GM20000 (cell line): ENCODE measurements at regions not wholly inside any gene's neighbourhood (a gene's known extent, or its start where the extent isn't known, plus 50 kb on each side); places are given as distances from the start of the nearest gene placed in this dataset.

Experiments
- DNase-seq: peaks from one replicate; pipeline ENCODE4 v3.0.0; 2012; ENCODE audit warnings: low spot score
- TF ChIP-seq, protein P1 (sequence below): IDR thresholded peaks from 2 replicates; pipeline ENCODE4 v1.5.1; 2012; ENCODE audit warnings: mild to moderate bottlenecking, control low read depth; ENCODE audit errors: extremely low read depth, missing control alignments

DNA sequence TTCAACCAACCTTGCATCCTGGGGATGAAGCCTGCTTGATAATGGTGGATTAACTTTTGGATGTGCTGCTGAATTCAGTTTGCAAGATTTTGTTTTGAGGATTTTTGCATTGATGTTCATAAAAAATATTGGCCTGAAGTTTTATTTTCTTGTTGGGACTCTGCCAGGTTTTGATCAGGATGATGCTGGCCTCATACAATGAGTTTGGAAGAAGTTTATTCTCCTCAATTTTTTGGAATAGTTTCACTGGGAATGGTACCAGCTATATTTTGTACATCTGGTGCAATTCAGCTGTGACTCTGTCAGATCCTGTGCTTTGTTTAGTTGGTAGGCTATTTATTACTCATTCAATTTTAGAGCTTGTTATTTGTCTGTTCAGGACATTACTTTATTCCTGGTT lies 340.3 kb upstream of the TRAM1L1 start:
- no peak for DNase-seq
- TF ChIP-seq, protein P1, sequence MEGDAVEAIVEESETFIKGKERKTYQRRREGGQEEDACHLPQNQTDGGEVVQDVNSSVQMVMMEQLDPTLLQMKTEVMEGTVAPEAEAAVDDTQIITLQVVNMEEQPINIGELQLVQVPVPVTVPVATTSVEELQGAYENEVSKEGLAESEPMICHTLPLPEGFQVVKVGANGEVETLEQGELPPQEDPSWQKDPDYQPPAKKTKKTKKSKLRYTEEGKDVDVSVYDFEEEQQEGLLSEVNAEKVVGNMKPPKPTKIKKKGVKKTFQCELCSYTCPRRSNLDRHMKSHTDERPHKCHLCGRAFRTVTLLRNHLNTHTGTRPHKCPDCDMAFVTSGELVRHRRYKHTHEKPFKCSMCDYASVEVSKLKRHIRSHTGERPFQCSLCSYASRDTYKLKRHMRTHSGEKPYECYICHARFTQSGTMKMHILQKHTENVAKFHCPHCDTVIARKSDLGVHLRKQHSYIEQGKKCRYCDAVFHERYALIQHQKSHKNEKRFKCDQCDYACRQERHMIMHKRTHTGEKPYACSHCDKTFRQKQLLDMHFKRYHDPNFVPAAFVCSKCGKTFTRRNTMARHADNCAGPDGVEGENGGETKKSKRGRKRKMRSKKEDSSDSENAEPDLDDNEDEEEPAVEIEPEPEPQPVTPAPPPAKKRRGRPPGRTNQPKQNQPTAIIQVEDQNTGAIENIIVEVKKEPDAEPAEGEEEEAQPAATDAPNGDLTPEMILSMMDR, result no peak

DNA sequence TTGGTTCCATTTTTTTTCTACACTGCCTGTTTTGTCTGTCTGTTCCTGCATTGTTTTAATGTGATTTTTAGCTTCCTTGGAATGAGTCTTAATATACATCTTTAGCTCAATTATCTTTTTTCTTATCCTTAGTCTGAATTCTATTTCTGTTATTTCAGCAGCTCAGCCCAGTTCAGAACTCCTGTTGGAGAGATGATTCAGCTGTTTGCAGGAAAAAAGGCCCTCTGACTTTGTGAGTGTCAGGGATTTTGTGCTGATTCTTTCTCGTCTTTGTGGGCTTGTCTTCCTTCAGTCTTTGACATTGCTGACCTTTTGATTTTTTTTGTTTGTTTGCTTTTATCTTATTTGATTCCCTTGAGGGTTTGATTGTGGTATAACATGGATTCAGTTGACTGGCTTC lies 343.2 kb upstream of the TRAM1L1 start:
- DNase-seq, result no peak
- TF ChIP-seq, protein P1, result no peak

DNA sequence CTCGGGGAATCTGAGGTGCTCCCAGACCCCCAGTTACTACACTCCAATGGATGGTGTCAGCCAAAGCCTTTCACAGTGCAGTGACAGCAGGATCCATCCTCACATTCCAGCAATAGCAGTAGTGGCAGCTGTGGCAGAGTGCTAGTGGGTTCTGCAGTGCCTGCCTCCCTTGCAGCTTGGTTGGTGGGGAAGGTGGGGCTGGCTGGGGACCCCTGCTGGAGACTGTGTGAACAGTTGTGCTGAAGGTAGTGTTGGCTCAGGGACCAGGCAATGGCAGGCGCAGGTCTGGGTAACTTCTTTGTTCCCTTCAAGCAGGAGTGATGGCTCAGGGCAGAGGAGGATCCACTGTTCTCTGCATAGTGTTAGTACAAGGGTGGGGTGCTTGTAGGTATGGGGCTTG lies 343.7 kb upstream of the TRAM1L1 start:
- TF ChIP-seq, protein P1, result no peak
- DNase-seq, result no peak

DNA sequence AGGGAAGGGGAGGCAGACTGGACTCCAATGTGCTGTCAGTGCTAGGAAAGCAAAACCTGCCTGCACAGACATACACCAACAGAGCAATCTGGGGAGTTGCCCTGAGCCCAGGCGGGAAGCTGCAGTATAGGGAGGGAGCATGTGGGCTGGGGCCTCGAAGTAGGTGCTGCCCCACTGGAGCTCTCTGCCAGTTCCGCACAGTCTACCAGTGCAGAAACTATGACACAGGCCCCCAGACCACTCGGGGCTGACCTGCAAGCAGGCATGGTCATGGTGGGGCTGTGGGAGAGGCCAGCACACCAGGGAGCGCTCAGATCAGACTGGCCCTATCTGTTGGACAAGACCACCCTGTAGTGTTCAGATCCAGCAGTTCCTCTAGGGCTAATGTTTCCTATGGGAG lies 344.1 kb upstream of the TRAM1L1 start:
- no peak for DNase-seq
- TF ChIP-seq, protein P1, result no peak

DNA sequence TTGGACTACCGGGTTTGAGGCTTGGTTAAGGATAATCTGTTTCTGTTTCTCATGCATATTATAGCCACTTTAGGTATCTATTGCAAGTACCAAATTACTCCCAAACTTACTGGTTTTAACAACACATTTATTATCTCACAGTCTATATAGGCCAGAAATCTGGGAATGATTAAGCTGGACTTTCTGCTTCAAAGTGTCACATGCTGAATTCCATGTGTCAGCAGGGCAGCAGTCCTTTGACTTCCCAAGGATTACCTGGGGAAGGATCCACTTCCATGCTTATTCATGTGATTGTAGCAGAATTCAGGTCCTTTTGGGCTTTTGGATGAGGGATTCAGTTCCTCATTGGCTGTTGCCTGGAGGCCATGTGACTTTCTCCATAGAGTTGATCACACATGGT lies 349.0 kb upstream of the TRAM1L1 start:
- DNase-seq, result no peak
- TF ChIP-seq, protein P1, result no peak

DNA sequence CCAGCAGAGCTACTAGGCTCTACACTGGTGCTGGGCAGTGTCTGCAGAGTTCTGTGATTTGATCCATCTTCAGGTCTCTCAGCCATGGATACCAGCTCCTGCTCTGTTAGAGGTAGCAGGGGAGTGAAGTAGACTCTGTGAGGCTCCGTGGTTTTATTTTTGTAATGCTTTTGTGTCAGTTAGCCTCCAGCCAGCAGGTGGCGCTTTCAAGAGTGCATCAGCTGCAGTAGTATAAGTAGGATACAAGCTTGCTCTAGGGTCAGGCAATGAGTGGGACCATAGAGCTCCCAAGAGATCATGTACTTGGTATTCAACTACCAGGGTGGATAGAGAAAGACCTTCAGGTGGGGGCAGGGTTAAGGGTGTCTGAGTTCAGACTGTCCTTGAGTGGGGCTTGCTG lies 362.5 kb upstream of the TRAM1L1 start:
- TF ChIP-seq, protein P1, result peak; percentile 30
- DNase-seq, result no peak

DNA sequence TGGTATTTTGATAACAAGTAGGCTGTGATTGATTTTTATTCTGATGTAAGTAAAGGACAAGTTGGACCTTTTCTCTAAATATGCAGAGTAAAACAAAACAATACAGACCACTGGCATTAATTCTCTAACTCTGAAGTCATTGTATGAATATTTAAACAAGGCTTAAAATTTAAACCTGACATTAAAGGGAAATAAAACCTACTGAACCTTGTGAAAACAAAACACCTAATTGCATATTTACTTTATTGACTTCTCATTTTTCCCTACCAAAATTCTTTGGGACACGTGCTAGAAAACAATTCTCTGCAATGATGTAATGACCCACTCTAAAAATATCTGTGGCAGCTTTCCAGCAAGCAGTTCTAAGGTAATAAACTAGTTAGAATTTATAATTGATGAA lies 369.7 kb upstream of the TRAM1L1 start:
- TF ChIP-seq, protein P1, result no peak
- no peak for DNase-seq
